ENCODE measurements at regions not wholly inside any gene's neighbourhood (a gene's known extent, or its start where the extent isn't known, plus 50 kb on each side); places are given as distances from the start of the nearest gene placed in this dataset.
"Not testable (repeated sequence)": the region's sequence is repeated elsewhere in the genome, so short reads cannot be mapped to it uniquely, and the experiment has no call there.

DNA sequence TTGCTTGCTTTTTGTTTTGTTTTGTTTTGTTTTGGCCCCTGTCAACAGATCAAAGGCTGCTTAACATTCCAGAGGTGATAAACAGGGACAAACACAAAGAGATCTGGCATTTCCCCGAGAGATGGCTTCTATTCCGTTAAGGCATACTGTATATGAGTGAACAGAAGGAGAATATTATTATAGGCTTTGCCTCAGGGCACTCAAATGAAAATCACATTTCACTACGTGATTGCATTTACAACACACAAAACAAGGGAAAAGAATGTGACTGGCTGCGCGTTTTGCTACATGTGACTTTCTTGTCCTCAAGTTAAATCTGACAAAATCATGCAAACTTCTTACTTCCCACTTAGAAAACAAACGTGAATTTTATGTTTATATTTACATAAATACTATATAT, 1037.9 kb upstream of the DDX18 start:
- DNase-seq (ENCODE audit: low spot score), result no peak
- no peaks in the 10 kb centered on the region for H3K4me1 ChIP-seq (ENCODE audit: control insufficient read depth in 1 of 2, low read depth in 2 of 2)
- no peak overlapping the region for H3K27ac ChIP-seq
- no peaks in the 10 kb centered on the region for H3K36me3 ChIP-seq
- H3K9me3 ChIP-seq, result no peaks in the 10 kb centered on the region
- H3K27me3 ChIP-seq (replicated peaks; ENCODE audit: insufficient read depth), result no peaks in the 10 kb centered on the region
- H3K4me3 ChIP-seq, result no peak overlapping the region
- ATAC-seq (ENCODE audit: insufficient number of reproducible peaks, low FRiP score, low read depth), result no peak
- TF ChIP-seq, protein P1, sequence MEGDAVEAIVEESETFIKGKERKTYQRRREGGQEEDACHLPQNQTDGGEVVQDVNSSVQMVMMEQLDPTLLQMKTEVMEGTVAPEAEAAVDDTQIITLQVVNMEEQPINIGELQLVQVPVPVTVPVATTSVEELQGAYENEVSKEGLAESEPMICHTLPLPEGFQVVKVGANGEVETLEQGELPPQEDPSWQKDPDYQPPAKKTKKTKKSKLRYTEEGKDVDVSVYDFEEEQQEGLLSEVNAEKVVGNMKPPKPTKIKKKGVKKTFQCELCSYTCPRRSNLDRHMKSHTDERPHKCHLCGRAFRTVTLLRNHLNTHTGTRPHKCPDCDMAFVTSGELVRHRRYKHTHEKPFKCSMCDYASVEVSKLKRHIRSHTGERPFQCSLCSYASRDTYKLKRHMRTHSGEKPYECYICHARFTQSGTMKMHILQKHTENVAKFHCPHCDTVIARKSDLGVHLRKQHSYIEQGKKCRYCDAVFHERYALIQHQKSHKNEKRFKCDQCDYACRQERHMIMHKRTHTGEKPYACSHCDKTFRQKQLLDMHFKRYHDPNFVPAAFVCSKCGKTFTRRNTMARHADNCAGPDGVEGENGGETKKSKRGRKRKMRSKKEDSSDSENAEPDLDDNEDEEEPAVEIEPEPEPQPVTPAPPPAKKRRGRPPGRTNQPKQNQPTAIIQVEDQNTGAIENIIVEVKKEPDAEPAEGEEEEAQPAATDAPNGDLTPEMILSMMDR (IDR thresholded peaks at IDR 0.05), result no peak

DNA sequence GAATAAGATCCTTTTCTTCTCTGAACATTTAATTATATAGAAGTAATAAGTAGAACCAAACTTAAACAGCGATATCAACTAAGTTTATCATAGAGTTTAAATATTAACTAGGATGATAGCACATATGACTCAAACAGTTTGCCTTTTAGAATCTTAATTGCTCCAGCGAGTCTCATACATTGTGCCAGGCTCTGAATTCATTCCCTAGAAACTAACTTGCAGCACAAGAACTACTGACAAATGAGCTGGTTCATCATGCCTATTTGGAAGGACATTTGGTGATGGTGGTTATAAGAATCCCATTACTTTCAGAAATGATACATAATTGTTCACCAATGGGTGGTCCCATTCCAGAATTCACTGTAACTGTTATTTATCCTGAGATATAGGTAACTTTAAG, 1026.6 kb upstream of the DDX18 start:
- Histone ChIP-seq H3K4me3 (no peak overlapping the region), H3K9me3 (no peaks in the 10 kb centered on the region), H3K27me3 (replicated peaks; ENCODE audit: insufficient read depth) (no peaks in the 10 kb centered on the region), H3K36me3 (no peaks in the 10 kb centered on the region), H3K4me1 (ENCODE audit: control insufficient read depth in 1 of 2, low read depth in 2 of 2) (no peaks in the 10 kb centered on the region), H3K27ac (no peak overlapping the region)
- DNase-seq (ENCODE audit: low spot score), result no peak
- TF ChIP-seq, protein P1 (IDR thresholded peaks at IDR 0.05), result no peak
- no peak for ATAC-seq (ENCODE audit: insufficient number of reproducible peaks, low FRiP score, low read depth)

GRCh38 chr2:116802671-116803070, 1011.8 kb upstream of the DDX18 start:
- Histone ChIP-seq H3K4me1 (ENCODE audit: control insufficient read depth in 1 of 2, low read depth in 2 of 2) (no peaks in the 10 kb centered on the region), H3K4me3 (no peak overlapping the region), H3K27ac (no peak overlapping the region), H3K9me3 (no peaks in the 10 kb centered on the region), H3K36me3 (no peaks in the 10 kb centered on the region), H3K27me3 (replicated peaks; ENCODE audit: insufficient read depth) (no peaks in the 10 kb centered on the region)
- no peak for ATAC-seq (ENCODE audit: insufficient number of reproducible peaks, low FRiP score, low read depth)
- TF ChIP-seq, protein P1 (IDR thresholded peaks at IDR 0.05), result no peak
- DNase-seq (ENCODE audit: low spot score), result no peak

- H3K36me3 ChIP-seq, result no peaks in the 10 kb centered on the region
- H3K27me3 ChIP-seq (replicated peaks; ENCODE audit: insufficient read depth), result no peaks in the 10 kb centered on the region
- TF ChIP-seq, protein P1 (IDR thresholded peaks at IDR 0.05), result no peak
- no peak overlapping the region for H3K4me3 ChIP-seq
- no peak overlapping the region for H3K27ac ChIP-seq
- no peaks in the 10 kb centered on the region for H3K9me3 ChIP-seq
- H3K4me1 ChIP-seq (ENCODE audit: control insufficient read depth in 1 of 2, low read depth in 2 of 2), result no peaks in the 10 kb centered on the region
- DNase-seq (ENCODE audit: low spot score) (no peak), ATAC-seq (ENCODE audit: insufficient number of reproducible peaks, low FRiP score, low read depth) (no peak)
Measured at GRCh38 chr2:116804901-116805300, 1009.6 kb upstream of the DDX18 start.

GRCh38 chr2:116806505-116806904, 1008.0 kb upstream of the DDX18 start:
- H3K36me3 ChIP-seq; H3K4me3 ChIP-seq; H3K9me3 ChIP-seq; H3K4me1 ChIP-seq (ENCODE audit: control insufficient read depth in 1 of 2, low read depth in 2 of 2); DNase-seq (ENCODE audit: low spot score); ATAC-seq (ENCODE audit: insufficient number of reproducible peaks, low FRiP score, low read depth); H3K27me3 ChIP-seq (replicated peaks; ENCODE audit: insufficient read depth); H3K27ac ChIP-seq: not testable (repeated sequence)

GRCh38 chr2:116809109-116809508, 1005.4 kb upstream of the DDX18 start:
- no peak overlapping the region for H3K27ac ChIP-seq
- H3K9me3 ChIP-seq, result no peaks in the 10 kb centered on the region
- ATAC-seq (ENCODE audit: insufficient number of reproducible peaks, low FRiP score, low read depth) (no peak), DNase-seq (ENCODE audit: low spot score) (no peak)
- H3K4me1 ChIP-seq (ENCODE audit: control insufficient read depth in 1 of 2, low read depth in 2 of 2), result no peaks in the 10 kb centered on the region
- H3K4me3 ChIP-seq, result no peak overlapping the region
- H3K27me3 ChIP-seq (replicated peaks; ENCODE audit: insufficient read depth), result no peaks in the 10 kb centered on the region
- TF ChIP-seq, protein P1 (IDR thresholded peaks at IDR 0.05), result no peak
- no peaks in the 10 kb centered on the region for H3K36me3 ChIP-seq
